ENCODE measurements at regions not wholly inside any gene's neighbourhood (a gene's known extent, or its start where the extent isn't known, plus 50 kb on each side); places are given as distances from the start of the nearest gene placed in this dataset.
A peak's percentile ranks its signal among the peaks of the same experiment; 100 is the strongest.

DNA sequence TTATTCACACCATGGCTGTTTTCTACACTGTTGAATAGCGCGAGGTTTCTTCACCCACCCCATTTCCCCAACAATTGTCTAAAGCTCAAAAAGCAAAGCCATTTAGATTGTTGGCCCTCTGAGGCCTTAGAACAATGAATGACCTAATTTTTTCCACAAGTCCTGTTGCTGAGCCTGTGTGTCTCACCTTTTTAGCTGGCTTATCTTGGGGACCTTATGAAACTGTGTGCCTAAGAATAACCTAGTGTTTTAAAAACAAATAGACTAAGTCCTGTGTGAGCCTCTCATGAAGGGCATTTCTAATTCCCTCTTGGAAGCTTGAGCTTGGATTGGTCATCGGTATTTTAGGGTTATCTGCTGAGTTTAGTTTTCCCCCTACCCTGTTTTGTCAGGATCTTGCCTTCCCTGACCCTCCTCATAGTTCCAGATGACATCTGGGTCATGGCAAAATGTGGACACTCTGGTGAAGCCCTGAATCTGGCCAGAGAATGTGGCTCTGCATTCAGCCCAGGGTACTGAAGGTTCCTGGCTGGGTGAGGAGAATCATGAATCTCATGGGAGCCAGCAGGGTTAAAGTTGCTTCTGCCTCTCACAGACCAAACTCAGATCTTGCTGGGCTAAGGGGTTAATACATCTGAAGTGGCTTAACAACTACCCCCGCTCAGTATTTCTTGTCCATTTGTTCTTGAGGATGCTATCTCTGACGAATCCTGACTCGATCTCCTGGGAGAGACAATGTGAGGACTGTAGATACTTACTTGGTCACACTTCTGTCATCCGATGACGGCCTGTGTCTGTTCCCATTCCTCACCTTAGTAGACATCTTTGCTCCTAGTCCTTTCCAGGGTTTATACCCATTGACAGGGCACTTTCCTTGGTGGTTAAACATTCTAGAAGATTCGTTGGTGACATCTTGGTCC lies 104.2 kb upstream of the MAP4K3 start:
- Histone ChIP-seq H3K4me3 (no peak overlapping the region), H3K4me1 (ENCODE audit: control insufficient read depth in 1 of 2, low read depth in 2 of 2) (peaks cover 5 to 18% of the 10 kb centered on the region in 2 donors), H3K27ac (peak overlapping the region; percentile 57 to 64), H3K36me3 (no peaks in the 10 kb centered on the region), H3K27me3 (replicated peaks; ENCODE audit: insufficient read depth) (no peaks in the 10 kb centered on the region), H3K9me3 (no peaks in the 10 kb centered on the region)
- DNase-seq (ENCODE audit: low spot score) (no peak), ATAC-seq (ENCODE audit: insufficient number of reproducible peaks, low FRiP score, low read depth) (peak; percentile 19)
- TF ChIP-seq CTCF (IDR thresholded peaks at IDR 0.05) = no peak

- Histone ChIP-seq H3K36me3 (no peaks in the 10 kb centered on the region), H3K4me3 (no peak overlapping the region), H3K9me3 (no peaks in the 10 kb centered on the region), H3K27me3 (replicated peaks; ENCODE audit: insufficient read depth) (no peaks in the 10 kb centered on the region), H3K4me1 (ENCODE audit: control insufficient read depth in 1 of 2, low read depth in 2 of 2) (peaks cover 5 to 18% of the 10 kb centered on the region in 2 donors), H3K27ac (no peak overlapping the region)
- no peak for TF ChIP-seq CTCF (IDR thresholded peaks at IDR 0.05)
- ATAC-seq (ENCODE audit: insufficient number of reproducible peaks, low FRiP score, low read depth) (no peak), DNase-seq (ENCODE audit: low spot score) (no peak)
These were observed 105.4 kb upstream of the MAP4K3 start for GRCh38 chr2:39542523-39542922.

GRCh38 chr2:39545957-39546356 lies 108.9 kb upstream of the MAP4K3 start:
- TF ChIP-seq CTCF (IDR thresholded peaks at IDR 0.05) = no peak
- Histone ChIP-seq H3K36me3 (no peaks in the 10 kb centered on the region), H3K9me3 (no peaks in the 10 kb centered on the region), H3K27me3 (replicated peaks; ENCODE audit: insufficient read depth) (no peaks in the 10 kb centered on the region), H3K4me1 (ENCODE audit: control insufficient read depth in 1 of 2, low read depth in 2 of 2) (peaks cover 0 to 14% of the 10 kb centered on the region in 2 donors), H3K27ac (no peak overlapping the region), H3K4me3 (no peak overlapping the region)
- ATAC-seq (ENCODE audit: insufficient number of reproducible peaks, low FRiP score, low read depth) = no peak
- no peak for DNase-seq (ENCODE audit: low spot score)

GRCh38 chr2:39546409-39546808 lies 109.3 kb upstream of the MAP4K3 start:
- TF ChIP-seq CTCF (IDR thresholded peaks at IDR 0.05) = no peak
- no peak for DNase-seq (ENCODE audit: low spot score)
- ATAC-seq (ENCODE audit: insufficient number of reproducible peaks, low FRiP score, low read depth) = no peak
- Histone ChIP-seq H3K27me3 (replicated peaks; ENCODE audit: insufficient read depth) (no peaks in the 10 kb centered on the region), H3K36me3 (no peaks in the 10 kb centered on the region), H3K9me3 (no peaks in the 10 kb centered on the region), H3K4me1 (ENCODE audit: control insufficient read depth in 1 of 2, low read depth in 2 of 2) (peaks cover 0 to 11% of the 10 kb centered on the region in 2 donors), H3K4me3 (no peak overlapping the region), H3K27ac (no peak overlapping the region)

DNA sequence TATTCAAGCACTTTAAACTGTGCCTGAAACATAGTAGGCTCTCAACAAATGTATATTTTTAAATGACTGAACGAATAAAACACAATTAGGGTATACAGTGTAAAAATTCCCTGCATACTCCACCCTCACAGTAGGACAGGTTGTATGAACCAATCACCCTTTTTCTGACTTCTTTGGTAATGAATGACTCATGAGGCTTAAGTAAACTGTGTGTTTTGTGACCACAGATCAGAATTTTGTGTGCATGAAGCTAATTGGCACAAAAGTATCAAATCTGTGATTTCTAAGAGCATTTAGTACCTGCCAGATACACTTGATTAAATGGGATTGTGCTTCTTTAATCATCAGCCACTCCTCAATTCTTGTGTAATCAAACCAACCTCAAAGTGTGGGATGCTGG lies 109.9 kb upstream of the MAP4K3 start:
- no peaks in the 10 kb centered on the region for H3K27me3 ChIP-seq (replicated peaks; ENCODE audit: insufficient read depth)
- no peak overlapping the region for H3K4me3 ChIP-seq
- H3K36me3 ChIP-seq = no peaks in the 10 kb centered on the region
- TF ChIP-seq CTCF (IDR thresholded peaks at IDR 0.05) = no peak
- H3K27ac ChIP-seq = no peak overlapping the region
- DNase-seq (ENCODE audit: low spot score) = no peak
- H3K4me1 ChIP-seq (ENCODE audit: control insufficient read depth in 1 of 2, low read depth in 2 of 2) = peaks cover 0 to 6% of the 10 kb centered on the region in 2 donors
- H3K9me3 ChIP-seq = no peaks in the 10 kb centered on the region
- no peak for ATAC-seq (ENCODE audit: insufficient number of reproducible peaks, low FRiP score, low read depth)

Data from thoracic aorta (tissue), 2 donors.